ENCODE measurements at regions not wholly inside any gene's neighbourhood (a gene's known extent, or its start where the extent isn't known, plus 50 kb on each side); places are given as distances from the start of the nearest gene placed in this dataset.
"Not testable (repeated sequence)": the region's sequence is repeated elsewhere in the genome, so short reads cannot be mapped to it uniquely, and the experiment has no call there.

DNA sequence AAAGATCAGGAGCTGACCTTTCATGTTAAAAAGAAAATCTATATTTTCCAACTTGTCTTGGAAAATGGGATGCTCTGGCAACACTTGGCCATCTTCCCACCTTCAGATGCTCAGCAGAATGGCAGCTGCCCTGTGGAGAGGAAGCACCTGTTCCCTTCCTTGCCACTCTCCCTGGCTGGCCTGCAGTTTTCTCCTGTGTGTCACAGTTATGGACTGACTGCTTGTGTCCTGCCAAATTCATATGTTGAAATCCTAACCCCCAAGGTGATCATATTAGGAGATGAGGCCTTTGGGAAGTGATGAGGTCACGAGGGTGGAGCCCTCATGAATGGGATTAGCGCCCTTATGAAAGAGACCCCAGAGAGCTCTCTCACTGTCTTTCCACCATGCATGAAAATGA, 97.0 kb upstream of the PLGLB2 start:
- H3K4me1 ChIP-seq (ENCODE audit: control insufficient read depth in 5 of 5, insufficient read depth in 5 of 5, low read length in 5 of 5); H3K27me3 ChIP-seq (ENCODE audit: control insufficient read depth in 3 of 3, insufficient read depth in 3 of 3, low read length in 2 of 3); DNase-seq; H3K27ac ChIP-seq (ENCODE audit: low read depth in 1 of 2, low read length in 1 of 2); H3K9me3 ChIP-seq (ENCODE audit: control insufficient read depth in 4 of 4, insufficient read depth in 3 of 4, low read length in 3 of 4); H3K9ac ChIP-seq (ENCODE audit: insufficient read depth in 1 of 2, low read length in 2 of 2); H3K4me3 ChIP-seq; H3K36me3 ChIP-seq (ENCODE audit: control insufficient read depth in 4 of 4, insufficient read depth in 4 of 4, low read length in 4 of 4); ATAC-seq (ENCODE audit: insufficient read depth, low FRiP score): not testable (repeated sequence)
- WGBS, 2 donors = 100% methylated on average over 1 of the region's 2 CpGs; no CpG with 5 or more reads in 1 of the 2 donors

DNA sequence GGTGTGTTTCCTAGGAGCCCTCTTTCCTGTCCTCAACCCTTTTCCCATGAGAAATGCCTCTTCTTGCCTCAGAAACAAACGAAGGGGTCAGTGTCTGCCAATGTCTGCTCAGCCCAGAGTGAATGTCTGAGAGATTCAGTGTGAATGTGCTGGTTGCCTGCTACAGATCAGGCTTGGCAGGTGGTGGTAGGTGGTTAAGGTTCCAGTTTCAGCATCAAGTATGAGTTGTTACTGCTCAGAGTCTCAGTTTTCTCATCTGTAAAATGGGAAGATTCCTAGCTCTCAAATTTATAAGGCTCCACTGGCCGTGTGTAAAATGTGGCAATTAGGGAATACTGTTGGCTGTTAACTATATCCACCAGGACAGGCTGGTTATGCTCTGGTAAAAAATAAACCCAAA, 96.3 kb upstream of the PLGLB2 start:
- H3K27me3 ChIP-seq (ENCODE audit: control insufficient read depth in 3 of 3, insufficient read depth in 3 of 3, low read length in 2 of 3); H3K4me3 ChIP-seq; H3K9me3 ChIP-seq (ENCODE audit: control insufficient read depth in 4 of 4, insufficient read depth in 3 of 4, low read length in 3 of 4); ATAC-seq (ENCODE audit: insufficient read depth, low FRiP score); H3K36me3 ChIP-seq (ENCODE audit: control insufficient read depth in 4 of 4, insufficient read depth in 4 of 4, low read length in 4 of 4); H3K4me1 ChIP-seq (ENCODE audit: control insufficient read depth in 5 of 5, insufficient read depth in 5 of 5, low read length in 5 of 5); H3K27ac ChIP-seq (ENCODE audit: low read depth in 1 of 2, low read length in 1 of 2); H3K9ac ChIP-seq (ENCODE audit: insufficient read depth in 1 of 2, low read length in 2 of 2); DNase-seq: not testable (repeated sequence)
- 81 to 100% methylated on average over 2 of the region's 2 CpGs for WGBS, 2 donors

DNA sequence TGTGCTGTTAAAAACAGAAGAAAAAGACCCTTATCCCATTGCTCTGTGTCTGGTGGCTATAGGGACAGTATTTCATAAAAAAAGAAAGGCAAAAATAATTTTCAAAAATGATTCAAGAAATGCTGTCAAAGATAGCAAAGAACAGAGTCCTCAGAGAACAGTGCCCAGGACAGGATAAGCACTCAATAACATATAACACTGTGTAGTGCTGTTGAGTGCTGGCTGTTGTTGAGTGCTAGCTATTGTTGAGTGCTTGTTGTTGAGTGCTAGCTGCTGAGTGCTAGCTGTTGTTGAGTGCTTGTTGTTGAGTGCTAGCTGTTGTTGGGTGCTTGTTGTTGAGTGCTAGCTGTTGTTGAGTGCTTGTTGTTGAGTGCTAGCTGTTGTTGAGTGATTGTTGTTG, 94.5 kb upstream of the PLGLB2 start:
- not testable (repeated sequence) for H3K36me3 ChIP-seq (ENCODE audit: control insufficient read depth in 4 of 4, insufficient read depth in 4 of 4, low read length in 4 of 4); H3K9me3 ChIP-seq (ENCODE audit: control insufficient read depth in 4 of 4, insufficient read depth in 3 of 4, low read length in 3 of 4); H3K27me3 ChIP-seq (ENCODE audit: control insufficient read depth in 3 of 3, insufficient read depth in 3 of 3, low read length in 2 of 3); H3K4me1 ChIP-seq (ENCODE audit: control insufficient read depth in 5 of 5, insufficient read depth in 5 of 5, low read length in 5 of 5); H3K27ac ChIP-seq (ENCODE audit: low read depth in 1 of 2, low read length in 1 of 2); DNase-seq; H3K9ac ChIP-seq (ENCODE audit: insufficient read depth in 1 of 2, low read length in 2 of 2); ATAC-seq (ENCODE audit: insufficient read depth, low FRiP score); H3K4me3 ChIP-seq

DNA sequence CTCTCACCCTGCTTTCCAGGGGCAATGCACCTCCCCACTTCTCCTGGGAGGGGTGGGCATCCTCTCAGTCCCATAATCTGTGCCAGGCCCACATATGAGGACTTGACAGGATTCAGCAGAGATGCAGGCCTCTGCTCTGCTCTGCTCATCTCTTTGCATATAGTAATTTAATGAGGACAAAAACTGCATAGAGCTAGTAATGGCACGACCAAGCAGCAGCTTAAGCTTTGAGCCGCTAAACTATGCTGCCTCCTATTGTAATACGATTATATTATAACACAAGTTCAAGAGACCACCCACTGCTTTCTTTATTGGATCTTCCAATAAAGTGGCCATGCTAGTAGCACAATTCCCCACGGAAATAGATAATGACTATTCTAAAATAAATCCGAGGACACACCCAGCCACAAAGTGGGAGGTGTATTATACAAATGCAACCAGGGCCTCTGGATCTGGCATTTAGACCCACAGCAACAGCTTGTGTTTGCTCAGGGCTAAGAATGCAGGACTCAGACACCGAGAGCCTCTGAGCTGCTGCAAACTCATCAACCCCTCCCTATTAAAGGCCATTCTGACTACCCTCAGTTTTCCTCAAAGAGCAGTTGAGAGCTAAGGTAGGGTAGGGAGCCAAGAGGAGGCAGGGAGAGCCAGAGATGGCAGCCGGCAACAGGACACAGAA, 93.6 kb upstream of the PLGLB2 start:
- H3K4me1 ChIP-seq (ENCODE audit: control insufficient read depth in 5 of 5, insufficient read depth in 5 of 5, low read length in 5 of 5); ATAC-seq (ENCODE audit: insufficient read depth, low FRiP score); H3K27ac ChIP-seq (ENCODE audit: low read depth in 1 of 2, low read length in 1 of 2); H3K36me3 ChIP-seq (ENCODE audit: control insufficient read depth in 4 of 4, insufficient read depth in 4 of 4, low read length in 4 of 4); DNase-seq; H3K27me3 ChIP-seq (ENCODE audit: control insufficient read depth in 3 of 3, insufficient read depth in 3 of 3, low read length in 2 of 3); H3K4me3 ChIP-seq; H3K9me3 ChIP-seq (ENCODE audit: control insufficient read depth in 4 of 4, insufficient read depth in 3 of 4, low read length in 3 of 4); H3K9ac ChIP-seq (ENCODE audit: insufficient read depth in 1 of 2, low read length in 2 of 2): not testable (repeated sequence)
- WGBS, 2 donors = 65 to 76% methylated on average over 5 of the region's 7 CpGs

DNA sequence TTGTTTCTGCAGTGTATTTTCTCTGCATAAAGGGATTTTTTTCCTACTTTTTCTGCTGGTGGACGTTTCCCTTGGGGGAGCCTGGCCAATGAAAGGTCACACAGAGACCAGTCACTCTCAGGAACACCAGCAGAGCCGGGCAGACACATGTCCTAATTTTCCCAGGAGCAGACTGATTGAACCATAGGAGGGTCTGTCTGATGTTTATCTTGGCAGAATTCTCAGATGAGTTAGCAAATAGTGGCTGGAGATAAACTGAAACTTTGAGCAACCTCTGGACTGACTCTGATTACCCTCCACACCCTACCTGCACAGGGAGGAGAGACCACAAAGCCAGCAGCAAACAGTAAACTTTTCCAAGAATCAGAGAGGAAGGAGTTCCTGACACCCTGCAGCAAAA, 90.0 kb upstream of the PLGLB2 start:
- not testable (repeated sequence) for DNase-seq; H3K4me3 ChIP-seq; H3K36me3 ChIP-seq (ENCODE audit: control insufficient read depth in 4 of 4, insufficient read depth in 4 of 4, low read length in 4 of 4); H3K27ac ChIP-seq (ENCODE audit: low read depth in 1 of 2, low read length in 1 of 2); H3K9me3 ChIP-seq (ENCODE audit: control insufficient read depth in 4 of 4, insufficient read depth in 3 of 4, low read length in 3 of 4); H3K4me1 ChIP-seq (ENCODE audit: control insufficient read depth in 5 of 5, insufficient read depth in 5 of 5, low read length in 5 of 5); ATAC-seq (ENCODE audit: insufficient read depth, low FRiP score); H3K9ac ChIP-seq (ENCODE audit: insufficient read depth in 1 of 2, low read length in 2 of 2); H3K27me3 ChIP-seq (ENCODE audit: control insufficient read depth in 3 of 3, insufficient read depth in 3 of 3, low read length in 2 of 3)
- 56 to 69% methylated on average over 1 of the region's 2 CpGs for WGBS, 2 donors

DNA sequence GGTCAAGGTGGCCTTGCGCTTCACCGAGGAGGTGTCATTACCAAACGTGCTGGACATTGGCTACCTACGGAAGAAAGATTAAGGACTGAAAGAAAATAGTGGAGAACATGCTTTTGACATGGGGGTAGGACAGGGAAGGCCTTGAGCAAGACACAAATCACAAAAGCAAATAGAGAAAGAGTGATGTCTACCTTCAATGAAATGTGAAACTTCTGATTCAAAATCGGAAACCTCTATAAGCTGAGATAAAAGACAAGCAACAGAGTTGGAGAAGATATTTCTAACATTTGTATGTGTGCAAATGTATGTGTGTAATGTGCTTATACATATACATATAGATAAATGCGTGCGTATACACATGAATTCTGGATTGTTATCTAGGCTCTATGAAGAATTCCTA, 89.5 kb upstream of the PLGLB2 start:
- not testable (repeated sequence) for ATAC-seq (ENCODE audit: insufficient read depth, low FRiP score); H3K9me3 ChIP-seq (ENCODE audit: control insufficient read depth in 4 of 4, insufficient read depth in 3 of 4, low read length in 3 of 4)
- 100% methylated on average over 3 of the region's 7 CpGs; no CpG with 5 or more reads in 1 of the 2 donors for WGBS, 2 donors

DNA sequence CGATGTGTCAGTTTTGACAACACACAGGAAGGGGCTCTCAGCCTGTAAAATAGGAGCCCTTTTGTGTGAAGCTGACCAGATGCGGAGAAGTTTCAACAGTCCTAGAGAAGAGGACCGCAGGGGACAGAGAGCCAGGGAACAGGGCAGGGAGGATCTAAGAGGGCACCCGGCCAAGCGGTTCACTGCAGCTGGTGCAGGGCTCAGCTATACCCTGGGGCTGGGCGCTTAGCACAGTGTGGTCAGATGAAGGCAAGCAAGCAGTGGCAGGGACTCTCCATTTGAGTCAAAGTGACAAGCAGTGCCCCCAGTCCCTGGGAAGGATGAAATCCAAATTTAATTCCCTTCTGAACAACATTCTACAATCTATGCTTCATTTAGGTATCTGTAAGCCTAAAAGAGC, 88.9 kb upstream of the PLGLB2 start:
- 96 to 97% methylated on average over 3 to 5 of the region's 6 CpGs for WGBS, 2 donors
- not testable (repeated sequence) for ATAC-seq (ENCODE audit: insufficient read depth, low FRiP score); H3K9me3 ChIP-seq (ENCODE audit: control insufficient read depth in 4 of 4, insufficient read depth in 3 of 4, low read length in 3 of 4); H3K9ac ChIP-seq (ENCODE audit: insufficient read depth in 1 of 2, low read length in 2 of 2); H3K27ac ChIP-seq (ENCODE audit: low read depth in 1 of 2, low read length in 1 of 2); H3K36me3 ChIP-seq (ENCODE audit: control insufficient read depth in 4 of 4, insufficient read depth in 4 of 4, low read length in 4 of 4); DNase-seq; H3K27me3 ChIP-seq (ENCODE audit: control insufficient read depth in 3 of 3, insufficient read depth in 3 of 3, low read length in 2 of 3); H3K4me3 ChIP-seq; H3K4me1 ChIP-seq (ENCODE audit: control insufficient read depth in 5 of 5, insufficient read depth in 5 of 5, low read length in 5 of 5)

More for the DNA sequence above, 89.5 kb upstream of the PLGLB2 start:
- H3K27ac ChIP-seq (ENCODE audit: low read depth in 1 of 2, low read length in 1 of 2); H3K4me3 ChIP-seq; H3K36me3 ChIP-seq (ENCODE audit: control insufficient read depth in 4 of 4, insufficient read depth in 4 of 4, low read length in 4 of 4); DNase-seq; H3K27me3 ChIP-seq (ENCODE audit: control insufficient read depth in 3 of 3, insufficient read depth in 3 of 3, low read length in 2 of 3); H3K9ac ChIP-seq (ENCODE audit: insufficient read depth in 1 of 2, low read length in 2 of 2); H3K4me1 ChIP-seq (ENCODE audit: control insufficient read depth in 5 of 5, insufficient read depth in 5 of 5, low read length in 5 of 5): not testable (repeated sequence)

DNA sequence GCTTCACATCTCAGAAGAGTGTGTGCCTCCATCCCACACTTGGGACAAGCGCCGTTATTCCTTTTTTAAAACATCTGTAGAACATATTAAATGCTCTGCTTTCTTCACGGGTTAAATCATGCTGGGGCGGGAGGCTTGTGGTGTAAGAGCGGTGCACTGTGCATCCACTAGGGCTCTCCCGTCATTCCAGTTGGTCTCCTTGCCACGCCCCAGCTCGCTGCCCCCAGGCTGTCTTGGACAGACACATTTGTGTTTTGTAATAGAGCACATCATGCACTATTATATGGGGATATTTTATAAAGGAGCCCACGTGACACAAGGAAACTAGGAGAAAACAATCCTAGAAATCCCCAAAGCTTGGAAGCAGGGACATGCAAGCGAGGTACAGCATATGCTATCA, 87.7 kb upstream of the PLGLB2 start:
- not testable (repeated sequence) for ATAC-seq (ENCODE audit: insufficient read depth, low FRiP score); H3K9ac ChIP-seq (ENCODE audit: insufficient read depth in 1 of 2, low read length in 2 of 2); H3K9me3 ChIP-seq (ENCODE audit: control insufficient read depth in 4 of 4, insufficient read depth in 3 of 4, low read length in 3 of 4); H3K27ac ChIP-seq (ENCODE audit: low read depth in 1 of 2, low read length in 1 of 2); H3K36me3 ChIP-seq (ENCODE audit: control insufficient read depth in 4 of 4, insufficient read depth in 4 of 4, low read length in 4 of 4); H3K4me3 ChIP-seq; H3K27me3 ChIP-seq (ENCODE audit: control insufficient read depth in 3 of 3, insufficient read depth in 3 of 3, low read length in 2 of 3); H3K4me1 ChIP-seq (ENCODE audit: control insufficient read depth in 5 of 5, insufficient read depth in 5 of 5, low read length in 5 of 5); DNase-seq
- WGBS, 2 donors = 90 to 93% methylated on average over 8 to 9 of the region's 10 CpGs

All from lung (tissue), 9 donors.